DND-41 (cell line): ENCODE measurements at regions not wholly inside any gene's neighbourhood (a gene's known extent, or its start where the extent isn't known, plus 50 kb on each side); places are given as distances from the start of the nearest gene placed in this dataset.

Experiments used
- ATAC-seq: fragments of 200-7000 bp; cut with Tn5 transposase; 3 replicates; pipeline ENCODE4 v1.9.1; 2021; ENCODE audit warnings: low read depth; ENCODE audit not compliant: insufficient read depth
- DNase-seq: peaks from one replicate; pipeline ENCODE4 v3.0.0-alpha.2; 2020
- H2AFZ ChIP-seq: 2 replicates; pipeline ENCODE4 v1.6.0; 2012; ENCODE audit warnings: low read depth, low read length
- H3K27ac ChIP-seq: 2 replicates; pipeline ENCODE4 v1.5.1; 2012; ENCODE audit warnings: low read length, inconsistent platforms
- H3K27me3 ChIP-seq: fragments of 200-600 bp; sonication (generic); 2 replicates; pipeline ENCODE4 v1.6.0; 2012; ENCODE audit warnings: low read length, mild to moderate bottlenecking, inconsistent platforms; ENCODE audit not compliant: insufficient read depth, poor library complexity
- H3K36me3 ChIP-seq: 2 replicates; pipeline ENCODE4 v1.5.1; 2012; ENCODE audit warnings: low read length, inconsistent platforms; ENCODE audit not compliant: insufficient read depth
- H3K4me1 ChIP-seq: 2 replicates; pipeline ENCODE4 v1.5.1; 2012; ENCODE audit warnings: mild to moderate bottlenecking, low read length; ENCODE audit not compliant: insufficient read depth
- H3K4me2 ChIP-seq: 2 replicates; pipeline ENCODE4 v1.6.0; 2012; ENCODE audit warnings: mild to moderate bottlenecking, moderate library complexity, low read length, inconsistent platforms; ENCODE audit not compliant: insufficient read depth
- H3K4me3 ChIP-seq, 2 experiments: fragments of 200-600 bp in 1 of 2; shearing (Covaris generic) in 1 of 2; 2 replicates each; pipeline ENCODE4 v1.5.1; 2012 to 2016; ENCODE audit warnings: inconsistent platforms in 2 of 2, low read length in 2 of 2, mild to moderate bottlenecking in 2 of 2, low read depth in 1 of 2, moderate library complexity in 1 of 2
- H3K79me2 ChIP-seq: 2 replicates; pipeline ENCODE4 v1.6.0; 2012; ENCODE audit warnings: low read length, inconsistent platforms; ENCODE audit not compliant: insufficient read depth
- H3K9ac ChIP-seq: 2 replicates; pipeline ENCODE4 v1.6.0; 2012; ENCODE audit warnings: low read depth, mild to moderate bottlenecking, inconsistent platforms, low read length, moderate library complexity
- H3K9me3 ChIP-seq: 2 replicates; pipeline ENCODE4 v1.5.1; 2012; ENCODE audit warnings: low read length, moderate library complexity, mild to moderate bottlenecking, inconsistent platforms; ENCODE audit not compliant: insufficient read depth, severe bottlenecking
- H4K20me1 ChIP-seq: 2 replicates; pipeline ENCODE4 v1.6.0; 2012; ENCODE audit warnings: low read length; ENCODE audit not compliant: insufficient read depth
- EZH2 ChIP-seq: IDR thresholded peaks from 3 replicates; pipeline ENCODE4 v1.6.1; 2012; ENCODE audit warnings: borderline replicate concordance, low read depth, mild to moderate bottlenecking, moderate library complexity, low read length, inconsistent platforms; ENCODE audit not compliant: severe bottlenecking
- TF ChIP-seq, protein P1 (sequence below): IDR thresholded peaks from 2 replicates; pipeline ENCODE4 v1.5.1; 2012; ENCODE audit warnings: borderline replicate concordance, low read length, moderate library complexity, mild to moderate bottlenecking; ENCODE audit not compliant: poor library complexity, severe bottlenecking; ENCODE audit errors: extremely low read depth

GRCh38 chr6:48840896-48841295 is 622.2 kb downstream of the MMUT start:
- H3K4me1 ChIP-seq, result no peaks in the 10 kb centered on the region
- no peak overlapping the region for H3K27ac ChIP-seq
- H3K36me3 ChIP-seq, result no peaks in the 10 kb centered on the region
- no peak overlapping the region for H3K4me3 ChIP-seq
- H4K20me1 ChIP-seq, result no peaks in the 10 kb centered on the region
- ATAC-seq (no peak), DNase-seq (no peak)
- no peaks in the 10 kb centered on the region for H3K79me2 ChIP-seq
- no peak overlapping the region for H2AFZ ChIP-seq
- no peak overlapping the region for H3K4me2 ChIP-seq
- no peak for TF ChIP-seq EZH2
- TF ChIP-seq, protein P1, sequence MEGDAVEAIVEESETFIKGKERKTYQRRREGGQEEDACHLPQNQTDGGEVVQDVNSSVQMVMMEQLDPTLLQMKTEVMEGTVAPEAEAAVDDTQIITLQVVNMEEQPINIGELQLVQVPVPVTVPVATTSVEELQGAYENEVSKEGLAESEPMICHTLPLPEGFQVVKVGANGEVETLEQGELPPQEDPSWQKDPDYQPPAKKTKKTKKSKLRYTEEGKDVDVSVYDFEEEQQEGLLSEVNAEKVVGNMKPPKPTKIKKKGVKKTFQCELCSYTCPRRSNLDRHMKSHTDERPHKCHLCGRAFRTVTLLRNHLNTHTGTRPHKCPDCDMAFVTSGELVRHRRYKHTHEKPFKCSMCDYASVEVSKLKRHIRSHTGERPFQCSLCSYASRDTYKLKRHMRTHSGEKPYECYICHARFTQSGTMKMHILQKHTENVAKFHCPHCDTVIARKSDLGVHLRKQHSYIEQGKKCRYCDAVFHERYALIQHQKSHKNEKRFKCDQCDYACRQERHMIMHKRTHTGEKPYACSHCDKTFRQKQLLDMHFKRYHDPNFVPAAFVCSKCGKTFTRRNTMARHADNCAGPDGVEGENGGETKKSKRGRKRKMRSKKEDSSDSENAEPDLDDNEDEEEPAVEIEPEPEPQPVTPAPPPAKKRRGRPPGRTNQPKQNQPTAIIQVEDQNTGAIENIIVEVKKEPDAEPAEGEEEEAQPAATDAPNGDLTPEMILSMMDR, result no peak
- peaks cover 9% of the 10 kb centered on the region for H3K9me3 ChIP-seq
- H3K27me3 ChIP-seq, result no peaks in the 10 kb centered on the region
- H3K9ac ChIP-seq, result no peak overlapping the region

GRCh38 chr6:48839206-48839605 is 623.8 kb downstream of the MMUT start:
- no peaks in the 10 kb centered on the region for H3K36me3 ChIP-seq
- H3K27ac ChIP-seq, result no peak overlapping the region
- H3K4me2 ChIP-seq, result no peak overlapping the region
- no peaks in the 10 kb centered on the region for H3K27me3 ChIP-seq
- no peak overlapping the region for H3K9ac ChIP-seq
- no peak overlapping the region for H2AFZ ChIP-seq
- H3K79me2 ChIP-seq, result no peaks in the 10 kb centered on the region
- no peak for DNase-seq
- H4K20me1 ChIP-seq, result no peaks in the 10 kb centered on the region
- no peak for ATAC-seq
- TF ChIP-seq EZH2, result no peak
- TF ChIP-seq, protein P1, result no peak
- no peak overlapping the region for H3K4me3 ChIP-seq
- peaks cover 8% of the 10 kb centered on the region for H3K9me3 ChIP-seq
- no peaks in the 10 kb centered on the region for H3K4me1 ChIP-seq

DNA sequence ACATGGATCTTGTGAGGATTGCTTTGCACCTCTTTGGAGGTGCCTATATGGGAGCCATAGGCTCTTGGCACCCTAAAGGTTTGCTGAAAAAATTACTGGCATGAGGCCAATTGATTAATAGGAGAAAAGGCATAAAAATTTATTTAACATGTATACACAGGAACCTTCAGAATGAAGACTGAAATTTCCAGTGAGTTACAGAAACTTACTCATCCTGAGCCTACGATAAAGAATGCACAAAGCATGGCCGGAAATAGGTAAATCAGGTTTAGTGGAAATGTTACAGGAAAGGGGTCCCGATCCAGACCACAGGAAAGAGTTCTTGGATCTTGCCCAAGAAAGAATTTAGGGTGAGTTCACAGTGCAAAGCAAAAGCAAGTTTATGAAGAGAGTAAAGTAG is 625.3 kb downstream of the MMUT start:
- Histone ChIP-seq H3K79me2 (no peaks in the 10 kb centered on the region), H3K9ac (no peak overlapping the region), H2AFZ (no peak overlapping the region), H3K4me3 (no peak overlapping the region), H3K36me3 (no peaks in the 10 kb centered on the region), H3K9me3 (peaks cover 7% of the 10 kb centered on the region), H3K27me3 (no peaks in the 10 kb centered on the region), H4K20me1 (no peaks in the 10 kb centered on the region), H3K4me1 (no peaks in the 10 kb centered on the region), H3K4me2 (no peak overlapping the region), H3K27ac (no peak overlapping the region)
- no peak for DNase-seq
- TF ChIP-seq, protein P1, result no peak
- TF ChIP-seq EZH2, result no peak
- no peak for ATAC-seq

- H3K9me3 ChIP-seq, result no peaks in the 10 kb centered on the region
- H3K27me3 ChIP-seq, result no peaks in the 10 kb centered on the region
- no peak overlapping the region for H2AFZ ChIP-seq
- no peaks in the 10 kb centered on the region for H3K4me1 ChIP-seq
- DNase-seq (no peak), ATAC-seq (no peak)
- H3K79me2 ChIP-seq, result no peaks in the 10 kb centered on the region
- no peak overlapping the region for H3K4me2 ChIP-seq
- no peak overlapping the region for H3K27ac ChIP-seq
- H4K20me1 ChIP-seq, result no peaks in the 10 kb centered on the region
- H3K9ac ChIP-seq, result no peak overlapping the region
- no peaks in the 10 kb centered on the region for H3K36me3 ChIP-seq
- TF ChIP-seq, protein P1, result no peak
- TF ChIP-seq EZH2, result no peak
- H3K4me3 ChIP-seq, result no peak overlapping the region
These were observed 627.6 kb downstream of the MMUT start for GRCh38 chr6:48835421-48835958.
